ENCODE measurements at regions not wholly inside any gene's neighbourhood (a gene's known extent, or its start where the extent isn't known, plus 50 kb on each side); places are given as distances from the start of the nearest gene placed in this dataset.

DNA sequence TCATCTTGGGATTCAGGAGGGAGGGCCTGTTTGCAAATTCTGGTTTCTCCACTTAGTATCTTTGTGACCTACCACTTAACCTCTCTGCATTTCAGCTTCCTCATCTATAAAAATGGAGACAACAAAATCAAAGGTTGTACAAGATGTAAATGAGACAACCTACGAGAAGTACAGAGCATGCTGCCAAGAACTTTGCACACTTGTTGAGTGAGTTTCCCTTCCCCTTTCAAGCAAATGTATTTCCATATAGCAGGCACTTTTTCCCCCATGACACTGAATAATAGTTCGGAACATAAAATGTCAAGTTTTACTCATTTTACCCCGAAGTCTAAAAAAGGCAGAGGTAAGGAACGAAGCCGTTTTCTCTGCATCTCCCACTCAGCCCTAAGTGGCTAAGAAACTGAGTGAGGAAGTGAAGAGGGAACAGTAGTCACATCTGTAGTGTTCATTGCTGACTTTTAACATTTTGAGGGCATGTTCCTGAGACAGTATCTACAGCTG is 159.0 kb downstream of the TLE1 start:
- TF ChIP-seq, protein P1, sequence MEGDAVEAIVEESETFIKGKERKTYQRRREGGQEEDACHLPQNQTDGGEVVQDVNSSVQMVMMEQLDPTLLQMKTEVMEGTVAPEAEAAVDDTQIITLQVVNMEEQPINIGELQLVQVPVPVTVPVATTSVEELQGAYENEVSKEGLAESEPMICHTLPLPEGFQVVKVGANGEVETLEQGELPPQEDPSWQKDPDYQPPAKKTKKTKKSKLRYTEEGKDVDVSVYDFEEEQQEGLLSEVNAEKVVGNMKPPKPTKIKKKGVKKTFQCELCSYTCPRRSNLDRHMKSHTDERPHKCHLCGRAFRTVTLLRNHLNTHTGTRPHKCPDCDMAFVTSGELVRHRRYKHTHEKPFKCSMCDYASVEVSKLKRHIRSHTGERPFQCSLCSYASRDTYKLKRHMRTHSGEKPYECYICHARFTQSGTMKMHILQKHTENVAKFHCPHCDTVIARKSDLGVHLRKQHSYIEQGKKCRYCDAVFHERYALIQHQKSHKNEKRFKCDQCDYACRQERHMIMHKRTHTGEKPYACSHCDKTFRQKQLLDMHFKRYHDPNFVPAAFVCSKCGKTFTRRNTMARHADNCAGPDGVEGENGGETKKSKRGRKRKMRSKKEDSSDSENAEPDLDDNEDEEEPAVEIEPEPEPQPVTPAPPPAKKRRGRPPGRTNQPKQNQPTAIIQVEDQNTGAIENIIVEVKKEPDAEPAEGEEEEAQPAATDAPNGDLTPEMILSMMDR (IDR thresholded peaks at IDR 0.05): no peak
- no peak for TF ChIP-seq SIN3A (IDR thresholded peaks at IDR 0.05; ENCODE audit: borderline replicate concordance, insufficient read depth, low read depth, low read length)
- no peak for TF ChIP-seq POLR2AphosphoS5 (IDR thresholded peaks at IDR 0.05; ENCODE audit: low read depth, low read length)
- TF ChIP-seq TCF7L2 (IDR thresholded peaks at IDR 0.05; ENCODE audit: low read depth, low read length): no peak
- TF ChIP-seq, protein P2, sequence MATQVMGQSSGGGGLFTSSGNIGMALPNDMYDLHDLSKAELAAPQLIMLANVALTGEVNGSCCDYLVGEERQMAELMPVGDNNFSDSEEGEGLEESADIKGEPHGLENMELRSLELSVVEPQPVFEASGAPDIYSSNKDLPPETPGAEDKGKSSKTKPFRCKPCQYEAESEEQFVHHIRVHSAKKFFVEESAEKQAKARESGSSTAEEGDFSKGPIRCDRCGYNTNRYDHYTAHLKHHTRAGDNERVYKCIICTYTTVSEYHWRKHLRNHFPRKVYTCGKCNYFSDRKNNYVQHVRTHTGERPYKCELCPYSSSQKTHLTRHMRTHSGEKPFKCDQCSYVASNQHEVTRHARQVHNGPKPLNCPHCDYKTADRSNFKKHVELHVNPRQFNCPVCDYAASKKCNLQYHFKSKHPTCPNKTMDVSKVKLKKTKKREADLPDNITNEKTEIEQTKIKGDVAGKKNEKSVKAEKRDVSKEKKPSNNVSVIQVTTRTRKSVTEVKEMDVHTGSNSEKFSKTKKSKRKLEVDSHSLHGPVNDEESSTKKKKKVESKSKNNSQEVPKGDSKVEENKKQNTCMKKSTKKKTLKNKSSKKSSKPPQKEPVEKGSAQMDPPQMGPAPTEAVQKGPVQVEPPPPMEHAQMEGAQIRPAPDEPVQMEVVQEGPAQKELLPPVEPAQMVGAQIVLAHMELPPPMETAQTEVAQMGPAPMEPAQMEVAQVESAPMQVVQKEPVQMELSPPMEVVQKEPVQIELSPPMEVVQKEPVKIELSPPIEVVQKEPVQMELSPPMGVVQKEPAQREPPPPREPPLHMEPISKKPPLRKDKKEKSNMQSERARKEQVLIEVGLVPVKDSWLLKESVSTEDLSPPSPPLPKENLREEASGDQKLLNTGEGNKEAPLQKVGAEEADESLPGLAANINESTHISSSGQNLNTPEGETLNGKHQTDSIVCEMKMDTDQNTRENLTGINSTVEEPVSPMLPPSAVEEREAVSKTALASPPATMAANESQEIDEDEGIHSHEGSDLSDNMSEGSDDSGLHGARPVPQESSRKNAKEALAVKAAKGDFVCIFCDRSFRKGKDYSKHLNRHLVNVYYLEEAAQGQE (IDR thresholded peaks at IDR 0.05; ENCODE audit: insufficient read depth in 1 of 2, low read depth in 2 of 2, low read length in 1 of 2): no peak

Measured in Panc1 (cell line).